Hepatic stellate cell (primary cell): ENCODE measurements at regions not wholly inside any gene's neighbourhood (a gene's known extent, or its start where the extent isn't known, plus 50 kb on each side); places are given as distances from the start of the nearest gene placed in this dataset.

Experiments used
- DNase-seq: peaks from one replicate; pipeline ENCODE4 v3.0.0; 2011; ENCODE audit warnings: low spot score

- DNase-seq: no peak
Measured at GRCh38 chr18:41353777-41354528, 601.1 kb upstream of the PIK3C3 start.

GRCh38 chr18:41351430-41351829 lies 603.6 kb upstream of the PIK3C3 start:
- DNase-seq: no peak

- DNase-seq: no peak
Measured at GRCh38 chr18:41347057-41347456, 608.0 kb upstream of the PIK3C3 start.

- no peak for DNase-seq
Measured at GRCh38 chr18:41343808-41344207, 611.2 kb upstream of the PIK3C3 start.

- no peak for DNase-seq
Measured at GRCh38 chr18:41338341-41338740, 616.7 kb upstream of the PIK3C3 start.

- DNase-seq: no peak
Measured at GRCh38 chr18:41331661-41332060, 623.4 kb upstream of the PIK3C3 start.

- DNase-seq: no peak
Measured at GRCh38 chr18:41326311-41326710, 628.7 kb upstream of the PIK3C3 start.

GRCh38 chr18:41324934-41325333 lies 630.1 kb upstream of the PIK3C3 start:
- no peak for DNase-seq

GRCh38 chr18:41324020-41324791 lies 630.8 kb upstream of the PIK3C3 start:
- DNase-seq: no peak

GRCh38 chr18:41323044-41323443 lies 632.0 kb upstream of the PIK3C3 start:
- DNase-seq: no peak

GRCh38 chr18:41320100-41320499 lies 634.9 kb upstream of the PIK3C3 start:
- DNase-seq: no peak

GRCh38 chr18:41315134-41315533 lies 639.9 kb upstream of the PIK3C3 start:
- DNase-seq: no peak

GRCh38 chr18:41311571-41312547 lies 643.2 kb upstream of the PIK3C3 start:
- DNase-seq: no peak

- no peak for DNase-seq
Measured at GRCh38 chr18:41297740-41298139, 657.3 kb upstream of the PIK3C3 start.

GRCh38 chr18:41269294-41269693 lies 685.7 kb upstream of the PIK3C3 start:
- no peak for DNase-seq

- no peak for DNase-seq
Measured at GRCh38 chr18:41268271-41268670, 686.8 kb upstream of the PIK3C3 start.

- DNase-seq: no peak
Measured at GRCh38 chr18:41266616-41267015, 688.4 kb upstream of the PIK3C3 start.

- no peak for DNase-seq
Measured at GRCh38 chr18:41266204-41266603, 688.8 kb upstream of the PIK3C3 start.

- no peak for DNase-seq
Measured at GRCh38 chr18:41265047-41265446, 690.0 kb upstream of the PIK3C3 start.

GRCh38 chr18:41263956-41264355 lies 691.1 kb upstream of the PIK3C3 start:
- DNase-seq: no peak

- no peak for DNase-seq
Measured at GRCh38 chr18:41262688-41263087, 692.3 kb upstream of the PIK3C3 start.

- no peak for DNase-seq
Measured at GRCh38 chr18:41244591-41245037, 710.4 kb upstream of the PIK3C3 start.
